HS-27A (cell line): ENCODE measurements at regions not wholly inside any gene's neighbourhood (a gene's known extent, or its start where the extent isn't known, plus 50 kb on each side); places are given as distances from the start of the nearest gene placed in this dataset.

Source experiments
- DNase-seq: peaks from one replicate; pipeline ENCODE4 v3.0.0-alpha.2; 2012; ENCODE audit warnings: low read depth, missing footprints

DNA sequence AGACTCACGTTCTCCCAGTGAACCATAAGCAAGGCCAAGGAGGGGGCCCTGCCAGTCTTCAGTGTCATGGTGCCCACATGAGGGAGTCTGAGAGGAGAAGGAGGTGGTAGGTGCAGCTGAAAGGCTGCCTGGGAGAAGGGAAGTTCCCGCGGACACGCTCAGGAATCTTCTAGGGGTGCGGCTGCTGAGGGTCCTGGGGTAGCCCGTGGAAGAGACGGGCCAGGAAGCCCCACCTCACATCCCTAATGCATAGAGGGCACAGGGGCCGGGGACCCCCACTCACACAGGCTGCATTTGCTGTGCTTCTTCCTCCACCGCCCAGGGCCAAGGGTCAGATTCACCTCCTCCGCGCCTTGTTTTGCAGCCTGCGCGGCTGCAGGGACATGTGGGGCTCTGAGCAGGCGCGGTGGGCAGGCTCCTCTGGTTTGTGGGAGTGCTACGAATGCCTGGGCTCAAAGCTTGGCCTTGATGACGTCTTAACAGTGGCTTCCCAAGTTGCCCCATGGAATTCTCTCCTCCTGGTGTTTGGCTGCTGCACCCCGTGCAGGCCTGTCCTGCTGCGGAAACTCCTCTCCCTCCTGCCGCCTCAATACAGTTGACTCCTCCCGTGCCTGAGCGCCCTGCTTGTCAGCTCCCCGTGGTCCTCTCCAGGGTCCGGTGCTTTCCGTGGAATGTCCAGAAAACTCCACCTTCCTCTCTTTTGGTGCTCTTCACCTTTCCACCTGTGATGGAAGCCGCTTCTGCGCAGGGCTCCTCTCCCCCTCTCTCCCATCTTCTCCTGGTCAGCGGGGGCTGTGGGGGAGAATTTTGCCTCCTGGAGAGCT is 95.7 kb downstream of the VAPA start:
- DNase-seq = no peak

DNA sequence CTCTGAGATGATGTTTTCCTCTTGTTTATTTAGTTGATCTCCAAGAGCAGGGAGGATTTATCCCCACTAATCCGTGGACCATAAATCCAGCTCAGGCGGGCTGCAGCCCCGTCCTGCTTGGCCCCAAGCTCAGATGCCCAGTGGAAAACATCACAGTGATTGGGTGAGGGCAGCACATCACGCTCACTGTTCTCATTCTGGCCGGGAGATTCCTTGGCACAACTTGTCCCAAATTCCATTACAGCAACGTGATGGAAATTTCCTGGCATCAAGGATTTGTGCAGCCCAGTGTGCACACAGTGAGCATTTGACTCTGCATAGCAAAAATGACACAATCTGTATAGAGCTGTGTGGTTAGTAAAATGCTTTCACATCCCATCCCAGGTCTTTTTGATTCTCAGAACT is 96.8 kb downstream of the VAPA start:
- peak; percentile 84 for DNase-seq

DNA sequence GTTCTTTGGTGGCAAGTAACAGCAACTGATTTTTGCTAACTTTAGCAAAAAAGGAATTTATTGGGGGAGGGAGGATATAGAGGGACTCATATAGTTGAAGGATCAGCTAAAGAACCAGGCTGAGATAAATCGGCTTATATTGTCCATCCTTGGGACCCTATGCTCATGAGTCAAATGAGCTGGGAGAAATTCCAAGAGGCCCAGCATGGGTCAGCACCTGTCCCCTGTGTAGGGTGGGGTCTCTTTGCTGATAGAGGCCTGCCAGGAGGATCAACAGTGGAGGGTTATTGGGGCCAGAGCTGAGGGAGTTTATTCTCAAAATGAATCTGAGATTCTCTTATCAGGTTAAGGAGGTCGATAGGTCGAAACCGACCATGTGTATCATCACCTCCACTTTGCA is 97.2 kb downstream of the VAPA start:
- no peak for DNase-seq

DNA sequence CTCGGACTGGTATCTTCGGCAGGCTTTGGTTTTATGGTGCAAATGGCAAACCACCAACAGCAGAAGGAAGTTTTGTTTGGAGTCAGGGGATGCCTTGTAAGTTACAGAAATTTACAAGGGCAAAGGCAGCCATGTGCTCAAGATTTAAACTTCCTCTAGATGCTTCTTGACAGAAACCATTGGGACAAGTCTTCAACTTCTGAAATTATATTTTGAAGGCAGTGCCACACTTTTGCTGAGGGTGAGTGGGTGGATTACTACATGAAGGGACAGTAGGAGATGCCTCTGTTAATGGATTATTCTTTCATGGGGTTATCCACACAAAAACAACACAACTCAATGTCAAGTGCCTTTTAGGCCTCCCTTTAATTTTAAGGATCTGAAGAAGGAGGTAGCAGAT is 97.9 kb downstream of the VAPA start:
- no peak for DNase-seq

DNA sequence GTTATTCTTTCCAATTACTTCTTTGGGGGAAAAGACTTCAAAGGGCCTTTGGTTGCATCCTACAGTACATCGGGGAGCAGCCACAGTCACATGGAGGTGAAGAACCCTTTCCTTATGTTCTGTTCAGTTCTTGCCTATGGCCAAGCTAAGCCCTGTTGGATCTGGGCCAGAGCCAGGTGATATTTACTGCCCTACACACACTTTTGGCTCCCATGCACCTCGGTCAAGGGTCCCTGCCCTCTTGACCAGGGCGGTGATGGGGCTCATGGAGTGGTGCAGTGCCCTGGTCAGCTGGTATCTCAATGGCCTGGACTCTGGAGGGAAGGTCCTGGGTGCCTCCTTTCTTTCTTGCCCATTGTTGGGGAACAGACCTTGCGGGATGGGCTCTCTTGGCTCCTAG is 98.7 kb downstream of the VAPA start:
- no peak for DNase-seq

DNA sequence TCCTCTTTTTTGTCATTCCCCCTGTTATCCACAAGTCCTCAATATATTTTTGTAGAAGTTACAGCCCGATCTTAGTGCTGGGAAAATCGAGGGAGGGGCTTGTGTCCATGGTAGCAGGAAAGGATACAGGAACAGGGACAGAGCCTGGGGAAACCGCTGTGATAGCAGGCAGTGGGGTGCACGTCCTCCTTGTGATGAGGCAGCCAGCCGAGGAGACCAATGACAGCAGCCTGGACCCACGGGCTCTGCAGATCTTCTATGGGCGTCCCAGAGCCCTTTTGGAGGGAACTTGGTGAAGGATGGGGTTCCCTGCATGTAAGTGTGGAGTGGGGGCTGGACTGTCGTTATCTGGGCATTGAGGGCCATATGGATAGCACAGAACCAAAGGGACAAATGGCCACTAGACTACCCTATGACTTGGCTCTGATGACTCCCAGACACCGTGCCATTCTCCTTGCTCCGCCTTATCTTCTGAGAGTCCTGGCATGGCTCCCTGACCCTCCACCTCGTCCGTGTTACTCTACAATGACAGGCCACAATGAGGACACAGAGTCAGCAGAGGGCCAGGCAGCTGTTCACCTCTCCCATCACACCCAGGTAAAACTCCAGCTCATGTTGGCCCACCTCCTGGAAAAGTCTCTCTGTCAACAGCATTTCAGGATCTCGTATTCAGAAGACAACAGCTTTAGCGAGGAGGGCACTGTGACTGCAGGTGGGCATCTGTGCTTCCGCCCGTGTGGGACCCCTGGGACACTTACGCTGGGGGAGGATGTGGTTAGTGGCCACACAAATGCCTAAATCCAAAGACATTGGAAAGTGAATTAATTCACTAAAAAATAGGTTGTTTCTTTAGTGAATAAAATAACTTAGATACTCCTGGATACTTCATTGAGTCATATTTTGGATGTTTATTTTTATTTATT is 100.1 kb downstream of the VAPA start:
- DNase-seq = no peak

DNA sequence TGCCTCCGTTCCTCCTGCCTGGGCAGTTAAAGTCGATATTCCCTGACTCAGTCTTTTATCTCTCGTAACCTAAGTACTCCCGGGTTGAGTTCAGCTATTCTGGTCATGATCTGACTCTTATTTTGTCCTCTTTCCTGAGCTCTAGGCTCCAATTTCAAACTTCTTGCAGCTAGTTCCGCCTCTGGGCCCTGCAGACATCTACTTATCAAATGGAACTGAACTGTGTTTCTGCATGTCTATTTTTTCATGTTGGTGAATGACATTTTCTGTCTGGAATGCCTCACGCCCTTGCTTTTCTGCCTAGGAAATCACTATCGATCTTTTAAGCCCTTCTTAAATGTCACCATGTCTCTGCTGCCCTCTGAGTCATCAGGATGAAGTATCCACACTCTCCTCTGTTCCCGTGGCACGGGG is 101.5 kb downstream of the VAPA start:
- peak; percentile 55 for DNase-seq

DNA sequence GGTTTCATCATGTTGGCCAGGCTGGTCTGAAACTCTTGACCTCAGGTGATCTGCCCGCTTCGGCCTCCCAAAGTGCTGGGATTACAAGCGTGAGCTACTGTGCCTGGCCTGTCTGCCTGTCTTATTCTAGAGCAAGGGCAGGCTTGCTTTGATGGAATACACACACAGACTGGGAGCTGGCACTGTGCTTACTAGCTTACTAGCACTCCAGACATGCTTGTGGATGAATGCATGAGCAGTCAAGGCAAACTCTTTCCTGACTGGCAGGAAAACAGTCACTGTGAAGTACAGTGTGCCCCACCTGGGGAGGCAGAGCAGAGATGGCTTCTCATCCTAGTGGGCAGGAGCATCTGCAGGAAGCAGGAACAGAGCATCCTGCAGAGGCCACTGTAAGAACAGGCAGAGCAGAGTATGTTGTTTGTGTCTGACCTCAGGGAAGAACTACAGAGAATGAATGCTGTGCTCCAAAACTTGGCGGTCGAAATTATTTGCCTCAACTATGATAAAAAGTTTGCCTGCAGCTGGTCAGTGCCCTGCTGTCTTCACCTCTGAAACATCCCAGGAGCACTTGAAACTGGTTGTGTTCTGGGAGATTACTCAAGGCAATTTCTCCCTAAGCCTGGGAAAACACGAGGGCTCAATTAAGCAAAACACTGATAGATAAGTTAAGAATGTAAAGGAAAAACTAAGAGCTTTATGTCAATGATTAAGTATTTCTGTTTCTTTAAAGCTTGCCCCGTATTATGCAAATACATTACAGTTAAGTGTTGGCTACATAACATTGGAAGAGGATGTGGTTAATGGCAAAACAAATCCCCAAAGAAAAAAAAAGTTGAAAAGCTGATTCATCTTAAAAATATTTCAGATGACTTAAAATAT is 102.4 kb downstream of the VAPA start:
- DNase-seq = peak; percentile 88

DNA sequence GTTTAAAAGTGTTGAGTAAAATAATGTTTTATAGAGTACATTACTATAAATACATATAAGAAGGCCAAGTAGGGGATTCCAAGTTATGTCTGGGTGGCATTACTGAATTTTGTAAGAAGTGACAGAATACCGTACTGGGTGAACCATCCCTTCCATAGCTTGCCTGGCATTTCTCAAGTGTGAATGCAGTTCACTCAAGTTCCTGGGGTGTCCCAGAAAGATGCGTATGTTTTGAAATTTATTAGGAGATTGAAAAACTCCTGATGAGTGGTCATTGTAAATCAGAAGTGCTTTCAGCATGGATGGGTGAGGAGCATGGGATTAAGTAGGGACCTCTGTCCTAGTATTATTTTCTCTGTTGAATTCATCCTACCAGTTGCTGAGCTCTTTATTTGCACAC is 103.2 kb downstream of the VAPA start:
- DNase-seq = peak; percentile 47

DNA sequence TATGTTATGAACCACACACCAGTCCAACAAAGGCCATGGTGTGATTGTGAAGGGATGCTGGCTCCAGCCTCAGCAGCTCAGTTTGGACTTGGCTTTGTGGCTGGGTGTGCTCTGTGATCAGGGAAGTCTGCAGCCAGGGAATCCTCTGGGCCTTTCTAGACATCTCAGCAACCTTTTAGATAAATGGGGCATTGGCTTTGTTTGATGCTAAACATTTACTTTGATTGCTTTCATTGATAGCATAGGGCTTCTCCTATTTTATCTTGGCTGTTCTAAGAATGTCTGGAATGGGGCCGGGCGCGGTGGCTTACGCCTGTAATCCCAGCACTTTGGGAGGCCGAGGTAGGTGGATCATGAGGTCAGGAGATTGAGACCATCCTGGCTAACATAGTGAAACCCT is 104.5 kb downstream of the VAPA start:
- DNase-seq = no peak

DNA sequence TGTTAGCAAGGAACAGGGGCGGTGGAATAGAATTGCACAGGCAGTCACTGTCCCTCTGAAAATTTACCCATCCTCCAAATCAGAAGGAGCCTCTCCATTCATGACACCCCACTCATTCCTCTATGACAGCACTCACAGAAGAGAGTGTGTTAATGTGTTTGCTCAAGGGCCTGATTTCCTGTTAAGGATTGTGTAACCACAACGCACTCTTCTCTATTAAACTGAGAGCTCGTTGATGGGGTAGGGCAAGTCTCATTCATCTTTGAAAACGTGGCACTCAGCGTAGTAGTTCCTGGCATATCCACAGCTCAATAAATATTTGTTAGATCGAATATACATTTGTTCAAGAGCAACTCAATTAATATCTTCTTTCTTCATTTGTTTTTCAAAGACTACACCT is 106.4 kb downstream of the VAPA start:
- DNase-seq = no peak

DNA sequence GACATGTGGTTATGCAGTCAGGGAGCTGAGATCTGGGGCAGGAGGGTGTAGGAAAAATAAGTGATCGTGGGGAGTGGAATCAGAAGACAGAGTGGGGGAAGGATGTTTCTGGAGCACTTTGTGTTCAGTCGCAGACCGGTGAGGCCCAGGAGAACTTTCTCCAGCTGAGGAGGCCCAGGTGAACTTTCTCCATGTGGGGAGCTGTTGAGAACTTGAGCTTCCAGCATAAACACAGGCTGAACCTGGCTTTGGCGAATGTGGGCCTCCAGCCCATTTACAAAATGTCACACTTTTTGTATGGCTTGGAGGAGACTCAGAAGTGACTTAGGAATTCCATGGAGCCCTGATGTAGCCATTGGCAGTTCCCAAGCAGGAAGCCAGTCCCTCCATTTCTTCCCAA is 108.5 kb downstream of the VAPA start:
- DNase-seq = no peak

DNA sequence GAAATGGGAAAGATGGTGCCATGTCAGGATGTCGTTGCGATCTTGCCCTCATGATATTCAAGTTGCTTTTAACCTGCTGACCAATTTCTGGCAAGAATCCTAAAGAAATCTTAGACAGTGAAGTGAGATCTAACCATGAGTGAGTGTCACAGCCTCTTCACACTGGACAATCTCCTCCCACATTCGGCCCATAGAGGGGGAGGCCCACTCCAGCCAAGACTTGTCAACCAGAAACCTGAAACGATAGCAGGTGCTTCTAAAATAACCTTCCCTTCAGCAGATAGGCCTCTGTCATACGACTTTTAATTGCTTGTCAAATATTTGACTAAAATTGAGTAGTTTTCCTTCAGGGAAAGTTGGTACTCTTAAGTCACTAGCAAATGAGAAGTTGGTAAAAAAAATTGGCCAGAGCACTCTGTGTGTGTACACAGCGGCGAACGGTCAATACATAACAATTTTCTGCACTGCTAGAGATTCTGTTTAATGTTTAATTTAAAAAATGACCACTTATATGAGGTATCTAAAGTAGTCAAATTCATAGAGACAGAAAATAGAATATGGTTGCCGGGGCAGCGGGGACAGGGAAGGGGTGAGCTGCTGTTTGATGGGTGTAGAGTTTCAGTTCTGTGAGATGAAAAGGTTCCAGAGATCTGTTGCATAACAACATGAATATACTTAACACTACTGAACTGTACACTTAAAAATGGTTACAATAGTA is 110.2 kb downstream of the VAPA start:
- DNase-seq = no peak

DNA sequence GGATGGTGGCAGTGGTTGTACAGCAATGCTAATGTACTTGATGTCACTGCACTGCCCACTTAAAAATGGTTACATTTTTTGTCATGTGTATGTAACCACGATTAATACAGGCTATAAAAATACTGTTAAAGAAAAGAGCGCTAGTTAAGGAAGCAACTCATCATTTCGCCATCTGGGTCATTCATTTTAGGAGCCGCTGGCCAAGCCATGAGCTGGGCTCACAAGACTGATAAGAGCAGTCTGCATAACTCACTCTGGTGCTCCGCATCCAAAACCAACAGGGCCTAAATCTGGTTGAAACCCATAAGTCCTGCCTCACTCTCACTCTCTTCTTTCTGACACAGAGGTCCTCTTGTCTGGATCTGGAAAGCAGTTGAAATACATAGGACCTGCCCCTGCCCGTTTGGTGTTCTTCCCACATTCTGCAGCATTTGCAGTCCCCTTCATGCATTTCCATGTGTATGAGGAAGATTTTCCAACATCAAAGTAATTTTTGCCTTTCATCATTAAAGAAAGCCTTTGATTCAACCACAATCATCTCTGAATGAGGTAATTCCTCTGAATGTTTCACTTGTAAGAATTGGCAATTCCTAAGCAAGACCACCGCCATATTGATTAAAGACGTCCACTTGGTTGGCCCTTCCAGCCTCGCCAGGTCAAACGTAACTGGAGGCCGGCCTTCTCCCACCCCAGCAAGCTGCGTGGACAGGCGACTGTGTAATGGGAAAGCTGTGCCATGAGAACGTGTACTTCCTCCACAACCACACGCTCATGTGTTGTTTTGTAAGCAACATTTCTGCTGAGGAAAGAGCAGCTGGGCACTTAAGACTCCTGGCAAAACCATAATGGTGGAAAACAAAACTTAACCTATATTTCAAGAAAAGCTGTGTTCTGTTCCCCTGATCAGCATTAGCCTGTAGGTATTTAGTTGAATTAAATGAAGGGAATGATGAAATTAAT is 112.2 kb downstream of the VAPA start:
- DNase-seq = no peak

DNA sequence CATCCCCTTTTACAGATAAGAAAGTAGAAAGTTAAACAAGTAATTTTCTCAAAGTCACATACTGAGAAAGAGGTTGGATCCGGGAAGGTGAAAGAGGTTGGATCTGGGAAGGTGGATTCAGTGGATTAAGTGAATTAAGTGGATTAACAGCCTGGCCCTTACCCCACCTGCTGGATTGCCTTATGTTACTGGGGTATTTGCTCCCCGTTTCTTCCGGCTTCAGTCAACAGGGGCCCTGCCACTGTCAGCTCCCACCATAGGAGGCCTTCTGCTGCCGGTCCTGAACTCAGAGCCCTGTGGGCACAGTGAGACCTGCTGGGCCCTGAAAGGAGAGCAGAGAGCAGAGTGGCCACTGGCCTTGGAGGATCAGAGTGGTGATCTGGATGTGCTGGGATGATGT is 113.2 kb downstream of the VAPA start:
- no peak for DNase-seq

DNA sequence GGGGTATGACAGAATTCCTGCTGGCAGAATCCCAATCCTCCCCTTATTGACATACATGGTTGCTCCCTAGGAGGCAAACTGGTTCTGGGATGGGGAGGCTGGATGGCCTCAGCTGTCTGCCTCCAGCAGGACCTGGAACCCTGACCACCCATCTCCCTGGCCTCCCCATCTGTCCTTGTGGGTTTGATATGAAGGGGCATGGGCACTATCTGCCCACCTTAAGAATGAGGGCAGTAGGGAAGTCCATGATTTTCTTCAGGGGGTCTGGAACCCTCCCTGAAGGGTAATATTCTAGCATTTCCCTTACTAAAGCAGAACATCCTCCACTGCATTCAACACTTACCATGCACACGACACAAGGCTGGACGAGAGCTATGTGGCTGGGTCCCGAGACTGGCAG is 113.6 kb downstream of the VAPA start:
- DNase-seq = no peak

DNA sequence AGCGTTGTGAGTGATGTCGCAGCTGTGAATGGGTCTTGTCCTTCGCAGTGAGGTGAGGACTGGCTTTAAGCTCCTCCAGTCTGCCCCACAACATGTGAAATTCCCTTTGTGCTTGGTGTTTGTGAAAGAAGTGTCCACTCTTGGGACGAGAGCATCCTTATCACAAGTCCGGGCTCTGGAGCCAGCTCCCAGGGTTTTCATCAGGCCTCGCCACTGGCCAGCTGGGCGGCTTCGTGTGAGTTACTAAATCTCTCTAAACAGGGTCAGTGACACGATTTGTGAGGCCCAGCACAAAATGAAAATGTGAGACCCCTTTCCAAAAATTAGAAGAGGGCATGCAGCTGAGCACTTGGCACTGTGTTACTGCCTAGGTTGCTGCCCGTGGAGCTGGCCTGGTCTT is 115.9 kb downstream of the VAPA start:
- DNase-seq = no peak

DNA sequence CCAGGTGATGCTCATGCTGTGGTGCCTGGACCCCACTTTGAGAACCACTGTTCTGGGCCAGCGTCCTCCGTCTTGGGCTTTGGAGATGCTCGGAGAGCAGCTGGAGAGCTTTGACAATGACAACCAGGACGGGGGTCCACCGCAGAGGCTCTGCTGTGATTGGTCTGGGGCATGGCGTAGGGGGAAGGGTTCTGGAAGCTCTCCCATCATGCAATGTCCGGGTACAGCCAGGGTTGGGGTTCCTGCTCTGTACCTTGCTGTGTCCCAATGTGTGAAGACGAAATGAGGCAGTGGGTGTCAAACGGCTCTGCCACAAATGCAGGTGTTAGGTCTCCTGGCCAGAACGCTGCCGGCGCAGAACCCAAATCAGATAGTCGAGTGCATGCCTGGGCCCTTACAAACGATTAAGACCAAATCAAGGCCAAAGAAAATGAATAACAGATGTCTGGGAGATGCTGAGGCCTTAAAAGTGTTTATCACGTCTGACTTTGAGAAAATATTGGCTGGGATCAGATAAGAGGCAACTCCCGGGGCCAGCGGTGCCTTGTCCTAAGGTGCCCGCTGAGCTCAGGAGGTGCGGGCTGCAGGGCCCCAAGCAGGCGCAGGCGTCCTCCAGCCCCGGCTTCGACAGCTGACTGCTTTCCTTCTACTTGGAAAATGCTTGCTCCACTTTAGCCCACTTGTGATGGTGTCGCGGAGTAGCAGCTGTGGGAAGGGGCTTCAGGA is 117.2 kb downstream of the VAPA start:
- DNase-seq = no peak

DNA sequence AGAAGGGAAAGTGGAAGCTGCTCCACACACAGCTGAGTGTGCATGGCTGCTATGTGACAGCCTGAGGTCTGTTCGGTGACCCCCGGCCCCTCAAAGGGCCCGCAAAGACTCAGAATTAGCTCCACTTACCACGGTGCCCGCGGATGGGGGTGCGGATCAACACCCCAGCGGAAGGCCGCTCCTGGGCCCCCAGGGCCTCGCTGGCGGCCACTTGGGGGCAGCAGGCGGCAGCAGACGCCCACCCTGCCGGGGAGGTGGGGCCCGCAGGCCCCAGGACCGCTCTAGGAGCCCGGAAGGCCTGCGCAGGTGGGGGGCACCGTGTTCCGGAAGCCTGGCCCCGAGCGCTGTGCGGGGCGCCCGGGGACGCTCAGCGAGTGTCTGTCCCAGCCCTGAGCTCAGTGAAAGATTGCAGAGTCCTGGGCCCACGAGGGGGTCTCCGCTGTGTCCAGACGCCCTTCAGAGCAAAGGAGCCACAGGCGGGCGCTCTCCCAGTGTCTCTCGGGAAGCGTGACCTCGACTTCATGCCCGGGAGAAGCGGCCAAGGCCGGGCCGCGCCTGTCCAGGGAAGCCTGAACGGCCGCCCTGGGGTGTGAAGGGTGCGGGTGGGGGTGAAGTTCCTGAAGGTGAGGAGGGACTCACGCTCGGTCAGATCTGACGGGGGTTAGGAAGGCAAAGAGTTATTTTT is 118.7 kb downstream of the VAPA start:
- DNase-seq = no peak
